Liver (tissue), 8 donors: ENCODE measurements at regions not wholly inside any gene's neighbourhood (a gene's known extent, or its start where the extent isn't known, plus 50 kb on each side); places are given as distances from the start of the nearest gene placed in this dataset.

ENCODE experiments used
- DNase-seq: peaks from one replicate; pipeline ENCODE4 v3.0.0-alpha.2; 2017; ENCODE audit warnings: low spot score
- H3K27ac ChIP-seq, 2 donors: one replicate each; pipeline ENCODE4 v1.7.0; 2013; ENCODE audit warnings: inconsistent platforms in 2 of 2, low read length in 2 of 2, control low read depth in 1 of 2, low read depth in 1 of 2, mild to moderate bottlenecking in 1 of 2
- H3K27me3 ChIP-seq, 4 donors: one replicate each; pipeline versions ENCODE4 v1.6.1 to v1.7.0; 2013; ENCODE audit warnings: low read length in 3 of 4, inconsistent platforms in 1 of 4, mild to moderate bottlenecking in 1 of 4, moderate library complexity in 1 of 4; ENCODE audit not compliant: control insufficient read depth in 4 of 4, insufficient read depth in 4 of 4
- H3K36me3 ChIP-seq, 4 donors: one replicate each; pipeline versions ENCODE4 v1.6.1 to v1.7.0; 2013; ENCODE audit warnings: low read length in 3 of 4, mild to moderate bottlenecking in 3 of 4, low read depth in 1 of 4, moderate library complexity in 1 of 4; ENCODE audit not compliant: control insufficient read depth in 4 of 4, insufficient read depth in 3 of 4
- H3K4me1 ChIP-seq, 4 donors: one replicate each; pipeline versions ENCODE4 v1.6.1 to v1.7.0; 2013; ENCODE audit warnings: low read length in 3 of 4, mild to moderate bottlenecking in 3 of 4, moderate library complexity in 1 of 4; ENCODE audit not compliant: control insufficient read depth in 4 of 4, insufficient read depth in 4 of 4
- H3K4me3 ChIP-seq, 3 donors: one replicate each; pipeline versions ENCODE4 v1.6.1 to v1.7.0; 2013; ENCODE audit warnings: low read length in 3 of 3, control low read depth in 1 of 3, low read depth in 1 of 3, mild to moderate bottlenecking in 1 of 3
- H3K9ac ChIP-seq, 2 donors: one replicate each; pipeline ENCODE4 v1.7.0; 2013; ENCODE audit warnings: low read length in 2 of 2, mild to moderate bottlenecking in 2 of 2, moderate library complexity in 2 of 2, control low read depth in 1 of 2, low read depth in 1 of 2
- H3K9me3 ChIP-seq, 4 donors: one replicate each; pipeline versions ENCODE4 v1.6.1 to v1.7.0; 2013; ENCODE audit warnings: low read length in 3 of 4; ENCODE audit not compliant: control insufficient read depth in 4 of 4
- EGR1 ChIP-seq, 2 donors: IDR thresholded peaks; 2 replicates each; pipeline ENCODE4 v1.6.1; 2016 to 2018; ENCODE audit warnings: antibody characterized with exemption in 2 of 2, low read depth in 2 of 2
- FOXA1 ChIP-seq: IDR thresholded peaks from 2 replicates; pipeline ENCODE4 v1.6.1; 2016; ENCODE audit warnings: antibody characterized with exemption
- FOXA2 ChIP-seq: IDR thresholded peaks from 2 replicates; pipeline ENCODE4 v1.6.1; 2016; ENCODE audit warnings: antibody characterized with exemption
- GABPA ChIP-seq, 2 donors: IDR thresholded peaks in 1 of 2; conservative IDR thresholded peaks in 1 of 2; 2 replicates each; pipeline ENCODE4 v1.6.1; 2016; ENCODE audit warnings: antibody characterized with exemption in 2 of 2, mild to moderate bottlenecking in 1 of 2, moderate library complexity in 1 of 2
- HNF4A ChIP-seq, 2 donors: conservative IDR thresholded peaks; 2 replicates each; pipeline ENCODE4 v1.6.1; 2016; ENCODE audit warnings: antibody characterized with exemption in 2 of 2, mild to moderate bottlenecking in 2 of 2
- JUND ChIP-seq, 2 donors: IDR thresholded peaks; 2 replicates each; pipeline ENCODE4 v1.6.1; 2016; ENCODE audit warnings: antibody characterized with exemption in 2 of 2
- NR2F2 ChIP-seq: IDR thresholded peaks from 2 replicates; pipeline ENCODE4 v1.6.1; 2016; ENCODE audit warnings: antibody characterized with exemption
- RAD21 ChIP-seq, 2 donors: IDR thresholded peaks; 2 replicates each; pipeline ENCODE4 v1.6.1; 2016; ENCODE audit warnings: antibody characterized with exemption in 2 of 2, mild to moderate bottlenecking in 2 of 2
- RXRA ChIP-seq, 2 donors: IDR thresholded peaks; 2 replicates each; pipeline ENCODE4 v1.6.1; 2017 to 2018; ENCODE audit warnings: antibody characterized with exemption in 2 of 2, mild to moderate bottlenecking in 1 of 2
- SP1 ChIP-seq: IDR thresholded peaks from 2 replicates; pipeline ENCODE4 v1.6.1; 2018; ENCODE audit warnings: antibody characterized with exemption, mild to moderate bottlenecking
- TAF1 ChIP-seq: conservative IDR thresholded peaks from 2 replicates; pipeline ENCODE4 v1.6.1; 2016; ENCODE audit warnings: antibody characterized with exemption, mild to moderate bottlenecking
- YY1 ChIP-seq: IDR thresholded peaks from 2 replicates; pipeline ENCODE4 v1.6.1; 2016; ENCODE audit warnings: antibody characterized with exemption, mild to moderate bottlenecking
- WGBS: extraction: QIAGEN DNeasy Blood & Tissue Kit; methylation state at CpG from one replicate; pipeline ENCODE4 v1.1.7; 2013; 5-methylcytosine and 5-hydroxymethylcytosine counted together
- TF ChIP-seq, protein P1 (sequence below): IDR thresholded peaks from 2 replicates; pipeline ENCODE4 v1.6.1; 2016; ENCODE audit warnings: antibody characterized with exemption, mild to moderate bottlenecking
- TF ChIP-seq, protein P2 (sequence below): fragments of 150-350 bp; IDR thresholded peaks from 2 replicates; pipeline ENCODE4 v1.5.1; 2017; ENCODE audit warnings: improper control_type of control experiment, low read depth, low read length; ENCODE audit not compliant: missing input control
- TF ChIP-seq, protein P3 (sequence below): IDR thresholded peaks from 2 replicates; pipeline ENCODE4 v1.6.1; 2016; ENCODE audit warnings: antibody characterized with exemption
- TF ChIP-seq, protein P4 (sequence below): IDR thresholded peaks from 2 replicates; pipeline ENCODE4 v1.6.1; 2016; ENCODE audit warnings: antibody characterized with exemption
- donor health status: healthy.
- donor health status: healthy.
- donor health status: healthy.
- donor health status: healthy.
- donor health status: healthy.

DNA sequence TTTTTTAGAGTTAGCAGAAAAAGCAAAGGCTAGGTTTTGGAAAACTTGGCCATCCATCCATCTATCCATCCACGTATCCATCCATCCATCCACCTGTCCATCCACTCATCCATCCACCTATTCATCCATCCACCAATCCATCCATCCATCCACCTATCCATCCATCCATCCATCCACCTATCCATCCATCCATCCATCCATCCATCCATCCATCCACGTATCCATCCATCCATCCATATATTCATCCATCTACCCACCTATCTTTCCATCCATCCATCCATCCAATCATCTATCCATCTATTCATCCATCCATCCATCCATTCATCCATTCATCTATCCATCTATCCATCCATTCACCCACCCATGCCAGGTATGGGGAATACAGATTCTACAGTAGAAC lies 81.7 kb upstream of the MPP7 start:
- H3K36me3 ChIP-seq, result no peaks in the 10 kb centered on the region
- TF ChIP-seq HNF4A (conservative IDR thresholded peaks at IDR 0.05) (no peak), RAD21 (IDR thresholded peaks at IDR 0.05) (no peak), RXRA (IDR thresholded peaks at IDR 0.05) (no peak), JUND (IDR thresholded peaks at IDR 0.05) (no peak), FOXA1 (no peak), FOXA2 (no peak), GABPA (IDR thresholded peaks at IDR 0.05 in 1 of 2, conservative IDR thresholded peaks at IDR 0.05 in 1 of 2) (no peak), TAF1 (no peak)
- TF ChIP-seq, protein P1, sequence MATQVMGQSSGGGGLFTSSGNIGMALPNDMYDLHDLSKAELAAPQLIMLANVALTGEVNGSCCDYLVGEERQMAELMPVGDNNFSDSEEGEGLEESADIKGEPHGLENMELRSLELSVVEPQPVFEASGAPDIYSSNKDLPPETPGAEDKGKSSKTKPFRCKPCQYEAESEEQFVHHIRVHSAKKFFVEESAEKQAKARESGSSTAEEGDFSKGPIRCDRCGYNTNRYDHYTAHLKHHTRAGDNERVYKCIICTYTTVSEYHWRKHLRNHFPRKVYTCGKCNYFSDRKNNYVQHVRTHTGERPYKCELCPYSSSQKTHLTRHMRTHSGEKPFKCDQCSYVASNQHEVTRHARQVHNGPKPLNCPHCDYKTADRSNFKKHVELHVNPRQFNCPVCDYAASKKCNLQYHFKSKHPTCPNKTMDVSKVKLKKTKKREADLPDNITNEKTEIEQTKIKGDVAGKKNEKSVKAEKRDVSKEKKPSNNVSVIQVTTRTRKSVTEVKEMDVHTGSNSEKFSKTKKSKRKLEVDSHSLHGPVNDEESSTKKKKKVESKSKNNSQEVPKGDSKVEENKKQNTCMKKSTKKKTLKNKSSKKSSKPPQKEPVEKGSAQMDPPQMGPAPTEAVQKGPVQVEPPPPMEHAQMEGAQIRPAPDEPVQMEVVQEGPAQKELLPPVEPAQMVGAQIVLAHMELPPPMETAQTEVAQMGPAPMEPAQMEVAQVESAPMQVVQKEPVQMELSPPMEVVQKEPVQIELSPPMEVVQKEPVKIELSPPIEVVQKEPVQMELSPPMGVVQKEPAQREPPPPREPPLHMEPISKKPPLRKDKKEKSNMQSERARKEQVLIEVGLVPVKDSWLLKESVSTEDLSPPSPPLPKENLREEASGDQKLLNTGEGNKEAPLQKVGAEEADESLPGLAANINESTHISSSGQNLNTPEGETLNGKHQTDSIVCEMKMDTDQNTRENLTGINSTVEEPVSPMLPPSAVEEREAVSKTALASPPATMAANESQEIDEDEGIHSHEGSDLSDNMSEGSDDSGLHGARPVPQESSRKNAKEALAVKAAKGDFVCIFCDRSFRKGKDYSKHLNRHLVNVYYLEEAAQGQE, result no peak
- TF ChIP-seq, protein P2, sequence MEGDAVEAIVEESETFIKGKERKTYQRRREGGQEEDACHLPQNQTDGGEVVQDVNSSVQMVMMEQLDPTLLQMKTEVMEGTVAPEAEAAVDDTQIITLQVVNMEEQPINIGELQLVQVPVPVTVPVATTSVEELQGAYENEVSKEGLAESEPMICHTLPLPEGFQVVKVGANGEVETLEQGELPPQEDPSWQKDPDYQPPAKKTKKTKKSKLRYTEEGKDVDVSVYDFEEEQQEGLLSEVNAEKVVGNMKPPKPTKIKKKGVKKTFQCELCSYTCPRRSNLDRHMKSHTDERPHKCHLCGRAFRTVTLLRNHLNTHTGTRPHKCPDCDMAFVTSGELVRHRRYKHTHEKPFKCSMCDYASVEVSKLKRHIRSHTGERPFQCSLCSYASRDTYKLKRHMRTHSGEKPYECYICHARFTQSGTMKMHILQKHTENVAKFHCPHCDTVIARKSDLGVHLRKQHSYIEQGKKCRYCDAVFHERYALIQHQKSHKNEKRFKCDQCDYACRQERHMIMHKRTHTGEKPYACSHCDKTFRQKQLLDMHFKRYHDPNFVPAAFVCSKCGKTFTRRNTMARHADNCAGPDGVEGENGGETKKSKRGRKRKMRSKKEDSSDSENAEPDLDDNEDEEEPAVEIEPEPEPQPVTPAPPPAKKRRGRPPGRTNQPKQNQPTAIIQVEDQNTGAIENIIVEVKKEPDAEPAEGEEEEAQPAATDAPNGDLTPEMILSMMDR, result no peak
- TF ChIP-seq, protein P3, sequence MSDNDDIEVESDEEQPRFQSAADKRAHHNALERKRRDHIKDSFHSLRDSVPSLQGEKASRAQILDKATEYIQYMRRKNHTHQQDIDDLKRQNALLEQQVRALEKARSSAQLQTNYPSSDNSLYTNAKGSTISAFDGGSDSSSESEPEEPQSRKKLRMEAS, result no peak
- 86% methylated on average over 2 of the region's 2 CpGs for WGBS

DNA sequence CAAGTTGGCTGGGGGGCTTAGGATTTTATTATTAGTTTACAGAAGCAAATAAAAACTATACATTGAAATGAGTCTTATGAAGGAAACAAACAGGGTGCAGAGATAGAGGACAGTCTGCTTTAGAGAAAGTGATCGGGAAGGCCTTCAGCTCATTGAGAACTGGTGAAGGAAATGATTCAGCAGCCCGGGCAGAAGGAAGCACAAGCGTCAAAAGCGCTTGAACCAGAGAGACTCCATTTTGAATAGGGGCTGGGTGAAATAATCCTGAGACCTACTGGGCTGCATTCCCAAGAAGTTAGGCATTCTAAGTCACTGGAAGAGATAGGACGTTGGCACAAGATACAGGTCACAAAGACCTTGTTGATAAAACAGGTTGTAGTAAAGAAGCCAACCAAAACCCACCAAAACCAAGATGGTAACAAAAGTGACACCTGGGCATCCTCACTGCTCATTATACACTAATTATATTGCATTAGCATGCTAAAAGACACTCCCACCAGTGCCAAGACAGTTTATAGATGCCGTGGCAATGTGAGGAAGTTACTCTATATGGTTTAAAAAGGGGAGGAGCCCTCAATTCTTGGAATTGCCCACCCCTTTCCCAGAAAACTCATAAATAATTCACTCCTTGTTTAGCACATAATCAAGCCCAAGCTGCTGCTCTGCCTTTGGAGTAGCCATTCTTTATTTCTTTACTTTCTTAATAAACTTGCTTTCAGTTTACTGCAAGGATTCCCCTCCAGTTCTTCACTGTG lies 83.1 kb upstream of the MPP7 start:
- peaks cover 0 to 11% (median 0%) of the 10 kb centered on the region in 4 donors for H3K27me3 ChIP-seq
- no peak overlapping the region for H3K27ac ChIP-seq
- no peaks in the 10 kb centered on the region for H3K36me3 ChIP-seq
- no peak overlapping the region for H3K4me3 ChIP-seq
- DNase-seq, result no peak
- no peak overlapping the region for H3K9ac ChIP-seq
- WGBS, result 71% methylated on average over 6 of the region's 6 CpGs
- no peaks in the 10 kb centered on the region for H3K9me3 ChIP-seq
- TF ChIP-seq RAD21 (IDR thresholded peaks at IDR 0.05), result no peak
- TF ChIP-seq NR2F2, result no peak
- no peak for TF ChIP-seq EGR1 (IDR thresholded peaks at IDR 0.05; ENCODE audit: low read depth in 2 of 2)
- TF ChIP-seq, protein P4, sequence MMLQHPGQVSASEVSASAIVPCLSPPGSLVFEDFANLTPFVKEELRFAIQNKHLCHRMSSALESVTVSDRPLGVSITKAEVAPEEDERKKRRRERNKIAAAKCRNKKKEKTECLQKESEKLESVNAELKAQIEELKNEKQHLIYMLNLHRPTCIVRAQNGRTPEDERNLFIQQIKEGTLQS, result no peak
- TF ChIP-seq YY1, result no peak
- no peak for TF ChIP-seq SP1
- no peak for TF ChIP-seq FOXA1
- peaks cover 0 to 3% (median 0%) of the 10 kb centered on the region in 4 donors for H3K4me1 ChIP-seq

More for the DNA sequence above, 81.7 kb upstream of the MPP7 start:
- peaks cover 0 to 11% (median 0%) of the 10 kb centered on the region in 4 donors for H3K27me3 ChIP-seq
- no peaks in the 10 kb centered on the region for H3K9me3 ChIP-seq
- no peak overlapping the region for H3K9ac ChIP-seq
- H3K4me3 ChIP-seq, result no peak overlapping the region
- DNase-seq, result no peak
- H3K27ac ChIP-seq, result no peak overlapping the region
- H3K4me1 ChIP-seq, result peaks cover 0 to 3% (median 0%) of the 10 kb centered on the region in 4 donors
